H1 (cell line): ENCODE measurements at regions not wholly inside any gene's neighbourhood (a gene's known extent, or its start where the extent isn't known, plus 50 kb on each side); places are given as distances from the start of the nearest gene placed in this dataset.

Experiments
- CTCF ChIA-PET: fragments of 300-600 bp; sonication (Branson Sonifier 250); formaldehyde crosslinking; loops from one replicate; lab custom pipeline; 2021; ENCODE audit not compliant: partially characterized antibody; lab: Charles Lee
- POLR2A ChIA-PET: fragments of 300-600 bp; sonication (Branson Sonifier 250); formaldehyde crosslinking; loops from one replicate; lab custom pipeline; 2021; ENCODE audit warnings: inconsistent platforms; ENCODE audit not compliant: partially characterized antibody; lab: Charles Lee
- DNase-seq, 2 experiments: peaks; one replicate each; pipeline versions ENCODE4 v3.0.0 to v3.0.0-alpha.2; 2010 to 2022; ENCODE audit warnings: low spot score in 2 of 2, low read depth in 1 of 2, mixed read lengths in 1 of 2
- FAIRE-seq: peaks from 2 replicates; lab custom pipeline; 2011; peaks lifted over from hg19 to GRCh38; lab: Jason Lieb, UNC
- H2AFZ ChIP-seq: 2 replicates; pipeline ENCODE4 v1.8.1; 2012; ENCODE audit warnings: low read length, inconsistent platforms
- H2AK5ac ChIP-seq: 2 replicates; pipeline ENCODE4 v1.6.1; 2013; ENCODE audit warnings: low read depth, low read length
- H2BK120ac ChIP-seq: replicated peaks from 2 replicates; pipeline ENCODE3; 2013; ENCODE audit warnings: low read depth, low read length, inconsistent platforms
- H2BK12ac ChIP-seq: 2 replicates; pipeline ENCODE4 v1.6.1; 2013; ENCODE audit warnings: low read depth, low read length
- H2BK15ac ChIP-seq: 2 replicates; pipeline ENCODE4 v1.6.1; 2013; ENCODE audit warnings: low read length
- H2BK20ac ChIP-seq: 2 replicates; pipeline ENCODE4 v1.6.1; 2013; ENCODE audit warnings: low read length
- H2BK5ac ChIP-seq: 2 replicates; pipeline ENCODE4 v1.6.1; 2013; ENCODE audit warnings: low read depth, low read length
- H3K14ac ChIP-seq: 2 replicates; pipeline ENCODE4 v1.6.1; 2013; ENCODE audit warnings: inconsistent platforms; ENCODE audit not compliant: insufficient read length
- H3K18ac ChIP-seq: 2 replicates; pipeline ENCODE4 v1.6.1; 2013; ENCODE audit warnings: low read length; ENCODE audit errors: extremely low read depth
- H3K23ac ChIP-seq: 2 replicates; pipeline ENCODE4 v1.6.1; 2013; ENCODE audit warnings: inconsistent platforms; ENCODE audit not compliant: insufficient read length
- H3K23me2 ChIP-seq: 2 replicates; pipeline ENCODE4 v1.6.1; 2013; ENCODE audit warnings: low read depth, low read length
- H3K27ac ChIP-seq: 2 replicates; pipeline ENCODE4 v1.6.1; 2011; ENCODE audit warnings: low read depth, low read length, inconsistent platforms
- H3K27me3 ChIP-seq, 4 experiments: replicated peaks in 1 of 4; 1 replicate in 1 of 4; 2 replicates in 3 of 4; pipeline versions ENCODE4 v1.6.1 to v1.8.1; 2011 to 2013; ENCODE audit warnings: low read length in 3 of 4, mild to moderate bottlenecking in 3 of 4, inconsistent platforms in 2 of 4, mixed read lengths in 2 of 4, moderate library complexity in 1 of 4; ENCODE audit not compliant: control insufficient read depth in 3 of 4, insufficient read depth in 3 of 4; ENCODE audit errors: extremely low read depth in 1 of 4
- H3K36me3 ChIP-seq, 4 experiments: 2 replicates each; pipeline versions ENCODE4 v1.6.1 to v1.8.1; 2011 to 2013; ENCODE audit warnings: mild to moderate bottlenecking in 4 of 4, low read length in 3 of 4, moderate library complexity in 2 of 4, control low read depth in 1 of 4, inconsistent platforms in 1 of 4; ENCODE audit not compliant: insufficient read depth in 4 of 4, control insufficient read depth in 2 of 4
- H3K4ac ChIP-seq: replicated peaks from 2 replicates; pipeline ENCODE3; 2013; ENCODE audit warnings: low read length, low read depth, mixed read lengths, inconsistent platforms; ENCODE audit not compliant: insufficient read length
- H3K4me1 ChIP-seq, 4 experiments: replicated peaks in 1 of 4; 1 replicate in 1 of 4; 2 replicates in 3 of 4; pipeline versions ENCODE4 v1.6.1 to v1.8.1; 2011 to 2013; ENCODE audit warnings: low read length in 3 of 4, inconsistent platforms in 2 of 4, mixed read lengths in 1 of 4; ENCODE audit not compliant: insufficient read depth in 4 of 4, control insufficient read depth in 3 of 4
- H3K4me2 ChIP-seq, 2 experiments: 2 replicates each; pipeline versions ENCODE4 v1.6.1 to v1.8.1; 2011 to 2013; ENCODE audit warnings: low read depth in 2 of 2, low read length in 2 of 2, control low read depth in 1 of 2, inconsistent platforms in 1 of 2, mild to moderate bottlenecking in 1 of 2; ENCODE audit not compliant: insufficient read depth in 1 of 2
- H3K4me3 ChIP-seq, 4 experiments: fragments of 200-600, 300-600 bp in 1 of 4; sonication (generic), shearing (Covaris generic), sonication (Bioruptor Twin) in 1 of 4; 2 replicates each; pipeline versions ENCODE4 v1.5.1 to v1.8.1; 2011 to 2016; ENCODE audit warnings: low read length in 4 of 4, low read depth in 3 of 4, control low read depth in 2 of 4, inconsistent platforms in 2 of 4, mild to moderate bottlenecking in 2 of 4, mixed read lengths in 1 of 4, moderate library complexity in 1 of 4; ENCODE audit not compliant: insufficient read depth in 2 of 4; ENCODE audit errors: extremely low read depth in 1 of 4
- H3K56ac ChIP-seq: replicated peaks from 2 replicates; pipeline ENCODE3; 2013; ENCODE audit warnings: low read depth, mild to moderate bottlenecking, mixed read lengths, low read length, inconsistent platforms; ENCODE audit not compliant: insufficient read length
- H3K79me1 ChIP-seq: 2 replicates; pipeline ENCODE4 v1.6.1; 2013; ENCODE audit warnings: low read depth, low read length, control low read depth
- H3K79me2 ChIP-seq, 2 experiments: 2 replicates each; pipeline versions ENCODE4 v1.6.1 to v1.8.1; 2012 to 2013; ENCODE audit warnings: low read length in 2 of 2, mild to moderate bottlenecking in 2 of 2, inconsistent platforms in 1 of 2; ENCODE audit not compliant: insufficient read depth in 2 of 2, control insufficient read depth in 1 of 2
- H3K9ac ChIP-seq, 4 experiments: replicated peaks in 1 of 4; 1 replicate in 1 of 4; 2 replicates in 3 of 4; pipeline versions ENCODE4 v1.6.1 to v1.8.1; 2011 to 2013; ENCODE audit warnings: low read depth in 3 of 4, low read length in 3 of 4, control low read depth in 2 of 4, mild to moderate bottlenecking in 2 of 4, moderate library complexity in 2 of 4, inconsistent platforms in 1 of 4; ENCODE audit errors: extremely low read depth in 1 of 4
- H3K9me3 ChIP-seq, 2 experiments: 2 replicates each; pipeline versions ENCODE4 v1.6.1 to v1.8.1; 2012 to 2013; ENCODE audit warnings: mild to moderate bottlenecking in 2 of 2, moderate library complexity in 2 of 2, control low read depth in 1 of 2, inconsistent platforms in 1 of 2, low read depth in 1 of 2, low read length in 1 of 2, mixed read lengths in 1 of 2; ENCODE audit not compliant: insufficient read depth in 2 of 2
- H4K20me1 ChIP-seq, 2 experiments: replicated peaks in 1 of 2; 2 replicates each; pipeline versions ENCODE3 to v1.8.1; 2011 to 2013; ENCODE audit warnings: inconsistent platforms in 2 of 2, low read length in 2 of 2, mild to moderate bottlenecking in 1 of 2; ENCODE audit not compliant: insufficient read depth in 2 of 2, control insufficient read depth in 1 of 2
- H4K5ac ChIP-seq: 2 replicates; pipeline ENCODE4 v1.6.1; 2013; ENCODE audit warnings: low read length, low read depth, mixed read lengths, inconsistent platforms; ENCODE audit not compliant: insufficient read length
- H4K8ac ChIP-seq: 2 replicates; pipeline ENCODE4 v1.8.0; 2013; ENCODE audit warnings: mild to moderate bottlenecking, moderate library complexity, low read length, inconsistent platforms; ENCODE audit not compliant: insufficient read depth; ENCODE audit errors: extremely low read depth
- H4K91ac ChIP-seq: replicated peaks from 2 replicates; pipeline ENCODE3; 2013; ENCODE audit warnings: low read length, mixed read lengths, inconsistent platforms; ENCODE audit not compliant: insufficient read length
- ASH2L ChIP-seq: fragments of 200-600, 300-600 bp; sonication (generic); IDR thresholded peaks from one replicate; pipeline ENCODE4 v1.7.1; 2017; ENCODE audit warnings: low read length
- BACH1 ChIP-seq: IDR thresholded peaks from 2 replicates; pipeline ENCODE4 v1.6.1; 2012; ENCODE audit warnings: low read length, improper control_type of control experiment
- CHD1 ChIP-seq: IDR thresholded peaks from 2 replicates; pipeline ENCODE4 v1.6.1; 2012; ENCODE audit warnings: low read depth, low read length, improper control_type of control experiment
- EZH2 ChIP-seq: fragments of 200-600 bp; sonication (generic); IDR thresholded peaks from 2 replicates; pipeline ENCODE4 v1.7.1; 2012; ENCODE audit warnings: low read depth, mild to moderate bottlenecking, moderate library complexity, low read length, inconsistent platforms; ENCODE audit not compliant: severe bottlenecking
- KDM1A ChIP-seq: fragments of 200-600, 300-600 bp; sonication (generic); IDR thresholded peaks from 2 replicates; pipeline ENCODE4 v1.7.1; 2016; ENCODE audit warnings: mild to moderate bottlenecking, low read length, borderline replicate concordance
- KDM5A ChIP-seq: fragments of 200-600 bp; IDR thresholded peaks from 2 replicates; pipeline ENCODE4 v1.7.1; 2012; ENCODE audit warnings: mild to moderate bottlenecking, low read length, inconsistent platforms, mixed read lengths
- MAX ChIP-seq: IDR thresholded peaks from 2 replicates; pipeline ENCODE4 v1.6.1; 2012; ENCODE audit warnings: inconsistent platforms
- RAD21 ChIP-seq, 2 experiments: IDR thresholded peaks in 1 of 2; conservative IDR thresholded peaks in 1 of 2; 2 replicates each; pipeline ENCODE4 v1.6.1; 2011; ENCODE audit warnings: low read depth in 2 of 2, low read length in 2 of 2, improper control_type of control experiment in 1 of 2, inconsistent platforms in 1 of 2, mild to moderate bottlenecking in 1 of 2, moderate library complexity in 1 of 2
- RBBP5 ChIP-seq: IDR thresholded peaks from 2 replicates; pipeline ENCODE4 v1.7.1; 2012; ENCODE audit warnings: low read depth, mild to moderate bottlenecking, inconsistent platforms, low read length, moderate library complexity, borderline replicate concordance
- SAP30 ChIP-seq: fragments of 300-600 bp; sonication (generic); IDR thresholded peaks from 2 replicates; pipeline ENCODE4 v1.7.1; 2012; ENCODE audit warnings: low read length, moderate library complexity, mild to moderate bottlenecking, inconsistent platforms; ENCODE audit not compliant: insufficient read depth, insufficient replicate concordance
- SP1 ChIP-seq: IDR thresholded peaks from 2 replicates; pipeline ENCODE4 v1.6.1; 2011; ENCODE audit warnings: low read depth, low read length
- SP4 ChIP-seq: IDR thresholded peaks from 2 replicates; pipeline ENCODE4 v1.6.1; 2012; ENCODE audit warnings: low read length, inconsistent platforms
- TAF1 ChIP-seq: IDR thresholded peaks from 2 replicates; pipeline ENCODE4 v1.6.1; 2011; ENCODE audit warnings: mild to moderate bottlenecking, low read depth, low read length
- TCF12 ChIP-seq: IDR thresholded peaks from 2 replicates; pipeline ENCODE4 v1.6.1; 2011; ENCODE audit warnings: low read depth, mild to moderate bottlenecking, low read length
- YY1 ChIP-seq: IDR thresholded peaks from 2 replicates; pipeline ENCODE4 v1.6.1; 2011; ENCODE audit warnings: low read depth, mild to moderate bottlenecking, low read length

GRCh38 chr7:13524076-13524475, 465.4 kb downstream of the ETV1 start:
- Histone ChIP-seq H4K5ac (no peak overlapping the region), H4K8ac (no peak overlapping the region), H3K36me3 (no peaks in the 10 kb centered on the region), H3K9me3 (no peaks in the 10 kb centered on the region), H4K91ac (no peak overlapping the region), H3K4me1 (no peaks in the 10 kb centered on the region), H3K27ac (no peak overlapping the region), H2BK12ac (no peak overlapping the region), H3K27me3 (no peaks in the 10 kb centered on the region), H2BK20ac (no peak overlapping the region), H3K56ac (no peak overlapping the region), H2AK5ac (no peak overlapping the region), H2AFZ (no peak overlapping the region), H4K20me1 (no peaks in the 10 kb centered on the region), H3K4ac (no peak overlapping the region), H2BK120ac (no peak overlapping the region), H3K23me2 (no peaks in the 10 kb centered on the region), H3K79me2 (no peaks in the 10 kb centered on the region), H3K23ac (no peak overlapping the region), H3K79me1 (no peaks in the 10 kb centered on the region), H2BK15ac (no peak overlapping the region), H3K9ac (no peak overlapping the region), H3K4me3 (no peak overlapping the region), H3K4me2 (no peak overlapping the region), H2BK5ac (no peak overlapping the region), H3K14ac (no peak overlapping the region), H3K18ac (no peak overlapping the region)
- TF ChIP-seq SAP30 (no peak), YY1 (no peak), BACH1 (no peak), SP1 (no peak), RAD21 (IDR thresholded peaks at IDR 0.05 in 1 of 2, conservative IDR thresholded peaks at IDR 0.05 in 1 of 2; ENCODE audit: low read depth in 2 of 2, low read length in 2 of 2) (no peak), KDM5A (no peak), ASH2L (no peak), RBBP5 (no peak), SP4 (no peak), MAX (no peak), CHD1 (no peak), TCF12 (no peak), KDM1A (no peak), EZH2 (no peak), TAF1 (no peak)
- FAIRE-seq, result no peak
- POLR2A ChIA-PET, result no interaction called here
- DNase-seq, result no peak
- CTCF ChIA-PET, result interaction anchor here (0.7 to 1.9 kb wide), 11 partner anchors 11 to 1008 kb away, joined by 3 to 15 read pairs (median 4); no protein-coding TSS in a partner anchor
